Loucy (cell line): ENCODE measurements at regions not wholly inside any gene's neighbourhood (a gene's known extent, or its start where the extent isn't known, plus 50 kb on each side); places are given as distances from the start of the nearest gene placed in this dataset.
A peak's percentile ranks its signal among the peaks of the same experiment; 100 is the strongest.

ENCODE experiments used
- H2AFZ ChIP-seq: fragments of 200-600 bp; sonication (generic); 2 replicates; pipeline ENCODE4 v1.6.0; 2016; ENCODE audit warnings: antibody characterized with exemption, mild to moderate bottlenecking, low read length, moderate library complexity
- H3F3A ChIP-seq: fragments of 200-600 bp; 2 replicates; pipeline ENCODE4 v1.6.0; 2016; ENCODE audit warnings: antibody characterized with exemption, low read depth, mild to moderate bottlenecking
- H3K27me3 ChIP-seq: fragments of 200-600 bp; sonication (generic); 2 replicates; pipeline ENCODE4 v1.6.1; 2014; ENCODE audit warnings: low read length, mild to moderate bottlenecking; ENCODE audit not compliant: insufficient read depth, poor library complexity, severe bottlenecking
- H3K36me3 ChIP-seq: fragments of 200-600 bp; sonication (generic); 2 replicates; pipeline ENCODE4 v1.6.1; 2016; ENCODE audit warnings: low read length; ENCODE audit not compliant: insufficient read depth
- H3K4me1 ChIP-seq: fragments of 200-600 bp; sonication (generic); 2 replicates; pipeline ENCODE4 v1.5.1; 2014; ENCODE audit warnings: low read length, mild to moderate bottlenecking; ENCODE audit not compliant: insufficient read depth, poor library complexity, severe bottlenecking
- H3K4me2 ChIP-seq: fragments of 200-600 bp; sonication (generic); 2 replicates; pipeline ENCODE4 v1.6.0; 2014; ENCODE audit warnings: antibody characterized with exemption, low read length, low read depth, mild to moderate bottlenecking; ENCODE audit not compliant: poor library complexity, severe bottlenecking
- H3K4me3 ChIP-seq: fragments of 200-600 bp; sonication (generic); 2 replicates; pipeline ENCODE4 v1.5.1; 2014; ENCODE audit warnings: low read length, mild to moderate bottlenecking, mixed read lengths; ENCODE audit not compliant: poor library complexity, severe bottlenecking
- H3K79me2 ChIP-seq: fragments of 200-600 bp; sonication (generic); 2 replicates; pipeline ENCODE4 v1.6.1; 2014; ENCODE audit warnings: low read length; ENCODE audit not compliant: insufficient read depth
- H3K9ac ChIP-seq: fragments of 200-600 bp; sonication (generic); 2 replicates; pipeline ENCODE4 v1.6.0; 2014; ENCODE audit warnings: mild to moderate bottlenecking, low read depth, low read length, moderate library complexity; ENCODE audit not compliant: poor library complexity, severe bottlenecking
- H3K9me2 ChIP-seq: fragments of 200-600 bp; sonication (generic); replicated peaks from 2 replicates; pipeline ENCODE4 v1.6.1; 2016; ENCODE audit warnings: low read depth, low read length, mixed read lengths
- H3K9me3 ChIP-seq: fragments of 200-600 bp; sonication (generic); 2 replicates; pipeline ENCODE4 v1.6.1; 2014; ENCODE audit warnings: mild to moderate bottlenecking, antibody characterized with exemption, low read length, low read depth; ENCODE audit not compliant: insufficient read depth
- H4K20me1 ChIP-seq: fragments of 200-600 bp; sonication (generic); 2 replicates; pipeline ENCODE4 v1.6.0; 2014; ENCODE audit warnings: antibody characterized with exemption, low read length, mild to moderate bottlenecking; ENCODE audit not compliant: insufficient read depth, poor library complexity, severe bottlenecking
- EZH2phosphoT487 ChIP-seq: fragments of 200-600 bp; IDR thresholded peaks from 2 replicates; pipeline ENCODE4 v1.6.1; 2018; ENCODE audit warnings: antibody characterized with exemption, mild to moderate bottlenecking, moderate library complexity, borderline replicate concordance
- TF ChIP-seq, protein P1 (sequence below): fragments of 200-600 bp; sonication (generic); conservative IDR thresholded peaks from 2 replicates; pipeline ENCODE4 v1.5.1; 2014; ENCODE audit warnings: mild to moderate bottlenecking, antibody characterized with exemption, low read length

DNA sequence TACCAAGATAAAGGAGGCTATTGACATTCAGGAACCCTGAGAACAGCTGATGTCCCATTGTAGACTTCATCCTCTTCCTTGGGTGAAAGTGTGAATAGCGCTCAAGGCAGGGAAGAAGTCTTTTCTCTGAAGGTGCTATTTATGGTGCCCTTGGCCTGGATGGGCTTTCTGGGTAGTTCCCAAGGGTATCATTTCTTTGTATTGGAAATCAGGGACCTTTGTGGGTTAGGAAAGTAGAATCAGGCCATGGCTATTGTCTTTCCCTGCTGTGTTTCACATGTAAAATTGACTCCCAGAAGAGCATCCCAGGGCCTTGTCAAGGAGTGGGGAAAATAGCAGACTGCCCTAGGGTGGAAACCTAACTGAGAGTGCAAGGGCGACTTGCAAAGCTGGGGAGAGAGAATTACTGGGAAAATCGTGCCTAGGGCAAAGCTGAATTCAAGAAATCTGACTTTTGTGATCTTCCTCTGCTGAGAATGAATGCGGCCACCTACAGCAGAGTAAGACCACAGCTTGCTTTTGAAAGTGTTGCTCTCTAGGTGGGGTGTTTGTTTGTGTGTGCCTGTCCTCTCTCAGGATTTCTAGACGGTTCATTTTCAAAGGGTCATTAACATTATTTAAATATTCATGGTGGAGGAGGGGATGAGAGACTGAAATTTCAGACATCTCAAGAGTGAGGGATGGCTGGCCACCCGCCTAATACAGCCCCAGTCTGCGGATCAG lies 160.6 kb downstream of the C9orf152 start:
- peak overlapping the region; percentile 92 for H3K4me2 ChIP-seq

DNA sequence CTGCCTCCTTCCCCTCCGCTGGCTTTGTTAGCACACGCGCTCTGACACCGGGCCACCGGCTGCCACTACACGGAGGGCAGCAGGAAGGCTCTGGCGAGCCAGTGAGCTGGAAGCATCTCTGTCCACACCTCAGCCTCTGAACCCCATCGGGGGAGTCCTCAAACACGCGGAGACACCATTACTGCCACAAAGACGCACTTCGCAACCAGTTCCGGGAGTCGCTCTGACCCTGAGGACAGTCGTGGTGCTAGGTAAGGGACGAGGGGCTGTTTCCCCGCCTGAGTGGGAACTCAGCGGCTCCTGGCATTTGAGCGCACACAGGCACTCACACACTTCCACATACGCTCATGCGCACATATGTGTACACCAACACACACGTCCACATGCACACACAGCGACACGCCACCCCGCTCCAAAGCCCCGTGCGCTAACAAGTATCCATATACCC lies 160.0 kb downstream of the C9orf152 start:
- peaks cover 45% of the 10 kb centered on the region for H3K79me2 ChIP-seq
- no peaks in the 10 kb centered on the region for H3K9me3 ChIP-seq
- H3K9ac ChIP-seq: peak overlapping the region; percentile 96
- no peaks in the 10 kb centered on the region for H3K9me2 ChIP-seq
- no peaks in the 10 kb centered on the region for H3K36me3 ChIP-seq
- H4K20me1 ChIP-seq: peaks cover 34% of the 10 kb centered on the region
- peak overlapping the region; percentile 93 for H3K4me3 ChIP-seq
- no peaks in the 10 kb centered on the region for H3K27me3 ChIP-seq
- TF ChIP-seq, protein P1, sequence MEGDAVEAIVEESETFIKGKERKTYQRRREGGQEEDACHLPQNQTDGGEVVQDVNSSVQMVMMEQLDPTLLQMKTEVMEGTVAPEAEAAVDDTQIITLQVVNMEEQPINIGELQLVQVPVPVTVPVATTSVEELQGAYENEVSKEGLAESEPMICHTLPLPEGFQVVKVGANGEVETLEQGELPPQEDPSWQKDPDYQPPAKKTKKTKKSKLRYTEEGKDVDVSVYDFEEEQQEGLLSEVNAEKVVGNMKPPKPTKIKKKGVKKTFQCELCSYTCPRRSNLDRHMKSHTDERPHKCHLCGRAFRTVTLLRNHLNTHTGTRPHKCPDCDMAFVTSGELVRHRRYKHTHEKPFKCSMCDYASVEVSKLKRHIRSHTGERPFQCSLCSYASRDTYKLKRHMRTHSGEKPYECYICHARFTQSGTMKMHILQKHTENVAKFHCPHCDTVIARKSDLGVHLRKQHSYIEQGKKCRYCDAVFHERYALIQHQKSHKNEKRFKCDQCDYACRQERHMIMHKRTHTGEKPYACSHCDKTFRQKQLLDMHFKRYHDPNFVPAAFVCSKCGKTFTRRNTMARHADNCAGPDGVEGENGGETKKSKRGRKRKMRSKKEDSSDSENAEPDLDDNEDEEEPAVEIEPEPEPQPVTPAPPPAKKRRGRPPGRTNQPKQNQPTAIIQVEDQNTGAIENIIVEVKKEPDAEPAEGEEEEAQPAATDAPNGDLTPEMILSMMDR: no peak
- no peak for TF ChIP-seq EZH2phosphoT487
- no peaks in the 10 kb centered on the region for H3F3A ChIP-seq
- peaks cover 41% of the 10 kb centered on the region for H3K4me1 ChIP-seq
- H2AFZ ChIP-seq: peak overlapping the region; percentile 98
- peak overlapping the region; percentile 92 for H3K4me2 ChIP-seq

More for the DNA sequence above, 160.6 kb downstream of the C9orf152 start:
- Histone ChIP-seq H2AFZ (peak overlapping the region; percentile 98), H3K27me3 (no peaks in the 10 kb centered on the region), H3K9ac (peak overlapping the region; percentile 96), H3K9me3 (no peaks in the 10 kb centered on the region), H3K36me3 (no peaks in the 10 kb centered on the region), H3K9me2 (no peaks in the 10 kb centered on the region), H3K79me2 (peaks cover 40% of the 10 kb centered on the region), H3K4me3 (peak overlapping the region; percentile 93), H3F3A (no peaks in the 10 kb centered on the region), H3K4me1 (peaks cover 35% of the 10 kb centered on the region), H4K20me1 (peaks cover 28% of the 10 kb centered on the region)
- no peak for TF ChIP-seq EZH2phosphoT487
- TF ChIP-seq, protein P1: no peak

DNA sequence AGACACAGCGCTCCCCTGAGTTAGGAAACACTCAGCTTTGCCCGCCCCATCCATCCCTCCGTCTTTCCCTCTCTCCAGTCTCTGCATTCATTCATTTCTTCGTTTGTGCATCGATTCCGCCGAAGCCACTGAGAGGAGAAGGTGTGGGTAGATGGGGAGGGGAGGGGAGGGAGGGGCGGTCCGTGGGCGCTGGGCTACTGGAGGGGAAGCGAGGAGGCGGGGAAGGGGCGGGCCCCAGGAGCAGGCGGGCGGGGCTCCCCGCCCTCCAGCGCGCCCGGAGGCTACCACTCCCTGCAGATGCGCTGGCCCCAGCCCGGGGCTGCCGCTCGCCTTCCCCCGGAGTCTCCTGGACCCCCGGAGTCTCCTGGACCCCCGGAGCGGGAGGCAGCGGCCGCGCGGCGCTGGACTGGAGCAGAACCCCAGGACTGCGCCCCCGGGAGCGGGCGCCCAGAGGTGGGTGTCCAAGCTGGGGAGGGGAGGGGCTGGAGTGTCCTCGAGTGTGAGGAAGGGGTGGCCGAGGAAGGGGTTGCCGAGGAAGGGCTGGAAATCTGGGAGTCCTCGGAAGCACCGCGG lies 159.5 kb downstream of the C9orf152 start:
- Histone ChIP-seq H3K79me2 (peaks cover 51% of the 10 kb centered on the region), H3K36me3 (no peaks in the 10 kb centered on the region)

More for the DNA sequence above, 159.5 kb downstream of the C9orf152 start:
- peak overlapping the region; percentile 98 for H2AFZ ChIP-seq
- H4K20me1 ChIP-seq: peaks cover 37% of the 10 kb centered on the region
- H3K9me3 ChIP-seq: no peaks in the 10 kb centered on the region
- no peak for TF ChIP-seq EZH2phosphoT487
- TF ChIP-seq, protein P1: no peak
- no peaks in the 10 kb centered on the region for H3K27me3 ChIP-seq
- peak overlapping the region; percentile 96 for H3K9ac ChIP-seq
- H3K9me2 ChIP-seq: no peaks in the 10 kb centered on the region
- H3F3A ChIP-seq: no peaks in the 10 kb centered on the region
- peak overlapping the region; percentile 93 for H3K4me3 ChIP-seq
- H3K4me2 ChIP-seq: peak overlapping the region; percentile 92
- peaks cover 43% of the 10 kb centered on the region for H3K4me1 ChIP-seq
